Uterus (tissue), 3 donors: ENCODE measurements at regions not wholly inside any gene's neighbourhood (a gene's known extent, or its start where the extent isn't known, plus 50 kb on each side); places are given as distances from the start of the nearest gene placed in this dataset.

Experiments used
- DNase-seq, 2 donors: peaks; one replicate each; pipeline ENCODE4 v3.0.0-alpha.2; 2019 to 2020
- H3K27ac ChIP-seq, 2 donors: fragments of 200-600 bp; sonication (generic); 1 replicate in 1 of 2; 2 replicates in 1 of 2; pipeline ENCODE4 v1.5.1; 2016 to 2018
- H3K27me3 ChIP-seq, 2 donors: fragments of 200-600 bp; sonication (generic); one replicate each; pipeline ENCODE4 v1.5.1; 2018 to 2019; ENCODE audit warnings: control low read depth in 1 of 2
- H3K36me3 ChIP-seq, 2 donors: fragments of 200-600 bp; sonication (generic); one replicate each; pipeline ENCODE4 v1.5.1; 2019; ENCODE audit warnings: control low read depth in 1 of 2
- H3K4me1 ChIP-seq, 2 donors: fragments of 200-600 bp; sonication (generic); one replicate each; pipeline ENCODE4 v1.5.1; 2018 to 2019; ENCODE audit warnings: control low read depth in 1 of 2
- H3K4me3 ChIP-seq, 2 donors: fragments of 200-600 bp; sonication (generic); 1 replicate in 1 of 2; 2 replicates in 1 of 2; pipeline ENCODE4 v1.5.1; 2018 to 2019; ENCODE audit warnings: mild to moderate bottlenecking in 1 of 2
- H3K9me3 ChIP-seq, 2 donors: fragments of 200-600 bp; sonication (generic); one replicate each; pipeline ENCODE4 v1.5.1; 2019; ENCODE audit warnings: control low read depth in 1 of 2
- CTCF ChIP-seq, 4 experiments: fragments of 200-600 bp in 2 of 4; fragments of 450-650 bp in 2 of 4; sonication (generic) in 2 of 4; IDR thresholded peaks; one replicate each; pipeline ENCODE4 v1.5.1; 2016 to 2019; ENCODE audit warnings: antibody characterized with exemption in 4 of 4, mild to moderate bottlenecking in 2 of 4, moderate library complexity in 1 of 4
- POLR2A ChIP-seq, 2 donors: fragments of 450-650 bp; IDR thresholded peaks; one replicate each; pipeline ENCODE4 v1.6.1; 2016; ENCODE audit warnings: antibody characterized with exemption in 2 of 2, mild to moderate bottlenecking in 1 of 2, moderate library complexity in 1 of 2
- intact Hi-C: fragments of 100-400 bp; cut with DNase I; formaldehyde crosslinking; loops from one replicate; pipeline ENCODE4 v1.15.1; 2023; ENCODE audit warnings: low total_unique reads
- donor health status: DM: yes; HTN: yes; CAD: no.

DNA sequence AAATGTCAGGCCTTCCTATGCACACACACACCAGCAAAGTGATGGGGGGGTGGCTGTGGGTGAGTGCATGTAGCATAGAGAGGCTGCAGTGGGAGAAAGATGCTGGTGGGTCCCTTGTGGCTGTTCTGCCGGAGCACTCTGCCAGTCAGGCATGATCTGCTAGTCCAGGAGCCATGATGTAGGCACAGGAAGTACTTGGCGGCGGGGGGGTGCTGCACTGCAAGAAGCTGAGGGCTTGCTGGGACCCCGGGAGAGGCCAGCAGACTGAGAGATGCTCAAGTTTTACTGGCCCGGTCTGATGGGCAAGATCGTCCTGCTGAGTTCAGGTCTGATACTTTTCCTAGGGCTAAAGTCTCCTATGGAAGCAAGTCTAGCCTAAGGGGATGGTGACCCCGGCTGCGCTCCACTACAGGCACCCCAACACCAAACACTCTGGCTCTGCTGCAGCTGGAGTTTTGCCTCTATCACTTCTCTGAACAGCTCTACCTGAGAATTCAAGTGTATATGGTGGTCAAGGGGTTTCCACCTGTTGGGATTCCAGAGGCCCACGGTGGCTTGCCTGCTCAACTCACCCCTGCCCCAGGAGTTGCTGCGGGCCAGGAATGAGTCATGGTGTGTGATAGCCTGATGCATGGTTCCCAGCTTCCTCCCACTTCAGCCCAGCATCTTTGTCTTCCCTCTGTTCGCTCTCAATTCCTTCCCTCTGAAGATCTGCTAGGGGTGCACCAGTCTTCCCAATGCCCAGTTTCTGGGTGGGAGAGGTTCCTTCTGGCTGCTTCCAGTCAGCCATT is 971.8 kb upstream of the ADGRB3 start:
- no peaks in the 10 kb centered on the region for H3K27me3 ChIP-seq
- no peak overlapping the region for H3K4me3 ChIP-seq
- no peaks in the 10 kb centered on the region for H3K4me1 ChIP-seq
- intact Hi-C loops = no loop called here
- H3K9me3 ChIP-seq = no peaks in the 10 kb centered on the region
- H3K27ac ChIP-seq = no peak overlapping the region
- DNase-seq = no peak
- H3K36me3 ChIP-seq = no peaks in the 10 kb centered on the region
- TF ChIP-seq CTCF (IDR thresholded peaks at IDR 0.05) (no peak), POLR2A (IDR thresholded peaks at IDR 0.05) (no peak)

DNA sequence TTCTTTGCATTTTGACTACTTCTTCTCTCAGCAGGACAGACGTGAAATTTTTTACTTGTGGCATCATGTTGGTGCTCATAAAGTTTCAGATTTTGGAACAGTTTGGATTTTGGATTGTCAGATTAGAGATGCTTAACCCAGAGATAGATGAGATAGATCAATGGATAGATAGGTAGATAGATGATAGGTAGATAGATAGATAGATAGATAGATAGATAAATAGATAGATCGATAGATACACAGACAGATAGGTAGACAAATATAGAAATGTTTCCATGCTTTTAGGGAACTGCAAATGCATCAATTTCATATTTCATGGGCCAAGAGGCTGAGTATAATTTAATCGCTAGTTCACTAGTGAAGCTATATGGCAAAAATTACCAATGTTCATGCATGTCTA is 981.5 kb upstream of the ADGRB3 start:
- no peak for DNase-seq
- no peak overlapping the region for H3K27ac ChIP-seq
- intact Hi-C loops = no loop called here

GRCh38 chr6:67646550-67646949 is 988.5 kb upstream of the ADGRB3 start:
- Histone ChIP-seq H3K27me3 (no peaks in the 10 kb centered on the region), H3K36me3 (no peaks in the 10 kb centered on the region), H3K27ac (no peak overlapping the region), H3K4me3 (no peak overlapping the region), H3K9me3 (no peaks in the 10 kb centered on the region), H3K4me1 (no peaks in the 10 kb centered on the region)
- TF ChIP-seq POLR2A (IDR thresholded peaks at IDR 0.05) (no peak), CTCF (IDR thresholded peaks at IDR 0.05) (no peak)
- intact Hi-C loops = no loop called here
- no peak for DNase-seq

More for the DNA sequence above, 981.5 kb upstream of the ADGRB3 start:
- Histone ChIP-seq H3K27me3 (no peaks in the 10 kb centered on the region), H3K4me3 (no peak overlapping the region), H3K36me3 (no peaks in the 10 kb centered on the region), H3K4me1 (no peaks in the 10 kb centered on the region), H3K9me3 (no peaks in the 10 kb centered on the region)
- TF ChIP-seq CTCF (IDR thresholded peaks at IDR 0.05) (no peak), POLR2A (IDR thresholded peaks at IDR 0.05) (no peak)

- Histone ChIP-seq H3K4me1 (no peaks in the 10 kb centered on the region), H3K27ac (no peak overlapping the region), H3K9me3 (no peaks in the 10 kb centered on the region), H3K36me3 (no peaks in the 10 kb centered on the region), H3K4me3 (no peak overlapping the region), H3K27me3 (no peaks in the 10 kb centered on the region)
- TF ChIP-seq CTCF (IDR thresholded peaks at IDR 0.05) = no peak
- no peak for TF ChIP-seq POLR2A (IDR thresholded peaks at IDR 0.05)
- no peak for DNase-seq
- intact Hi-C loops = no loop called here
Measured at GRCh38 chr6:67643281-67643680, 991.8 kb upstream of the ADGRB3 start.

DNA sequence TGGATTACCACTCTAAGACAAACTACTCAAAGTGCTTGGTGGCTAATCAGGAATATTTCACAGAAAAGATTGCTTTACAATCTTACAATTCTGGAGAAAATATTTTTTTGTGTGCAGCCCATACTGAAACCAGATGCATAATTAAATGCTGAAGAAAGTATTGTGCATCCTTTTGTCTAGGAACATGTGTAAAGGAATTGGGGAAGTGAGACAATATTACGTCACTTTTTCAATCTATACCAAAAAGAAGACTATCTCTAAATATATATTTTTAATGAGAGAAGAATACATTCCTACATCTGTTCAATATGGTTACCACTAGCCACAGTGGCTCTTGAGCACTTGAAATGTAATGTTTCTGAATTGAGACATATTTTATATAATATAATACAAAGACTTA is 992.5 kb upstream of the ADGRB3 start:
- TF ChIP-seq POLR2A (IDR thresholded peaks at IDR 0.05) = no peak
- TF ChIP-seq CTCF (IDR thresholded peaks at IDR 0.05) = no peak
- H3K9me3 ChIP-seq = no peaks in the 10 kb centered on the region
- DNase-seq = no peak
- H3K4me1 ChIP-seq = no peaks in the 10 kb centered on the region
- peaks cover 0 to 3% of the 10 kb centered on the region in 2 donors for H3K36me3 ChIP-seq
- no peak overlapping the region for H3K4me3 ChIP-seq
- no peaks in the 10 kb centered on the region for H3K27me3 ChIP-seq
- intact Hi-C loops = no loop called here
- H3K27ac ChIP-seq = no peak overlapping the region
